ENCODE measurements at regions not wholly inside any gene's neighbourhood (a gene's known extent, or its start where the extent isn't known, plus 50 kb on each side); places are given as distances from the start of the nearest gene placed in this dataset.

DNA sequence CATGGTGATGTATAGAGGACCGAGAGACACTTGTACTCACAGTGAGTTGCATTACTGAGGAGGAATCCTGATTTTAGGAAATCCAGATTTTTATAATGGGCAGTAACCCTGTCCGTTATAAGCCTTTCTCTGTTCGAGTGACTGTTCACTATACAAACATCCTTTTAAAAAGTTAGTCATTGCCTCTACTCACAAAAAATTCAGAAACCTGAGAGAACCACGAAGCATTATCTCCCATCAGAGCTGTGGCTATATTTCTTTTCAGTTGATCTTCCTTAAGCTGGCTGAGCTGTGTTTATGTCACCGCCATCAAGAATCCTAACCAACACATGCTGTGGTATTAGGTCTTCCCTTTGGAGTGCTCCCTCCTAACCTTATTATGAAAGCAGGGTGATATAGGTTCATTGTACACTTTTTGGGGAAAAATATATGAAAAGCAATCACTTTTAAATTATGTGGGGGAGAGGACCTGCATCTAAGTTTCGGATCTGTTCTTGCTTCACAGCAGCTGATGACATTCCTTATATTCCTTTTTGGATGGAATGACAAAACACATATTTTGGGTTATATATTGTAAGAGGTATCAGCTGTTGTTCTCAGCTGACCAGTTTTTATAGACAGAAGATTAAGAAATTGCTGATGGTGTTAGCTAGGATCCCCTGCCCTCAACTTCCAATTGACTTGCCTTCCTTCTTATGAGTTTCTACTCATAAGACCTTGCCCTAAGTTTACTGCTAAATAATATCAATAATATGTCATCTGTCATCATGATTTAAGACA lies 465.9 kb upstream of the RASGRP1 start:
- TF ChIP-seq, protein P1, sequence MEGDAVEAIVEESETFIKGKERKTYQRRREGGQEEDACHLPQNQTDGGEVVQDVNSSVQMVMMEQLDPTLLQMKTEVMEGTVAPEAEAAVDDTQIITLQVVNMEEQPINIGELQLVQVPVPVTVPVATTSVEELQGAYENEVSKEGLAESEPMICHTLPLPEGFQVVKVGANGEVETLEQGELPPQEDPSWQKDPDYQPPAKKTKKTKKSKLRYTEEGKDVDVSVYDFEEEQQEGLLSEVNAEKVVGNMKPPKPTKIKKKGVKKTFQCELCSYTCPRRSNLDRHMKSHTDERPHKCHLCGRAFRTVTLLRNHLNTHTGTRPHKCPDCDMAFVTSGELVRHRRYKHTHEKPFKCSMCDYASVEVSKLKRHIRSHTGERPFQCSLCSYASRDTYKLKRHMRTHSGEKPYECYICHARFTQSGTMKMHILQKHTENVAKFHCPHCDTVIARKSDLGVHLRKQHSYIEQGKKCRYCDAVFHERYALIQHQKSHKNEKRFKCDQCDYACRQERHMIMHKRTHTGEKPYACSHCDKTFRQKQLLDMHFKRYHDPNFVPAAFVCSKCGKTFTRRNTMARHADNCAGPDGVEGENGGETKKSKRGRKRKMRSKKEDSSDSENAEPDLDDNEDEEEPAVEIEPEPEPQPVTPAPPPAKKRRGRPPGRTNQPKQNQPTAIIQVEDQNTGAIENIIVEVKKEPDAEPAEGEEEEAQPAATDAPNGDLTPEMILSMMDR (IDR thresholded peaks at IDR 0.05; ENCODE audit: insufficient read depth, low read length, poor library complexity, severe bottlenecking), result no peak
- TF ChIP-seq EZH2phosphoT487 (conservative IDR thresholded peaks at IDR 0.05; ENCODE audit: low read length), result no peak

Data from SU-DHL-6 (cell line).